ENCODE measurements at regions not wholly inside any gene's neighbourhood (a gene's known extent, or its start where the extent isn't known, plus 50 kb on each side); places are given as distances from the start of the nearest gene placed in this dataset.

GRCh38 chr6:120576061-120576460, 758.2 kb downstream of the TBC1D32 start:
- no peak for TF ChIP-seq EZH2 (IDR thresholded peaks at IDR 0.05; ENCODE audit: borderline replicate concordance, low read depth, low read length, poor library complexity, severe bottlenecking)
- TF ChIP-seq, protein P1, sequence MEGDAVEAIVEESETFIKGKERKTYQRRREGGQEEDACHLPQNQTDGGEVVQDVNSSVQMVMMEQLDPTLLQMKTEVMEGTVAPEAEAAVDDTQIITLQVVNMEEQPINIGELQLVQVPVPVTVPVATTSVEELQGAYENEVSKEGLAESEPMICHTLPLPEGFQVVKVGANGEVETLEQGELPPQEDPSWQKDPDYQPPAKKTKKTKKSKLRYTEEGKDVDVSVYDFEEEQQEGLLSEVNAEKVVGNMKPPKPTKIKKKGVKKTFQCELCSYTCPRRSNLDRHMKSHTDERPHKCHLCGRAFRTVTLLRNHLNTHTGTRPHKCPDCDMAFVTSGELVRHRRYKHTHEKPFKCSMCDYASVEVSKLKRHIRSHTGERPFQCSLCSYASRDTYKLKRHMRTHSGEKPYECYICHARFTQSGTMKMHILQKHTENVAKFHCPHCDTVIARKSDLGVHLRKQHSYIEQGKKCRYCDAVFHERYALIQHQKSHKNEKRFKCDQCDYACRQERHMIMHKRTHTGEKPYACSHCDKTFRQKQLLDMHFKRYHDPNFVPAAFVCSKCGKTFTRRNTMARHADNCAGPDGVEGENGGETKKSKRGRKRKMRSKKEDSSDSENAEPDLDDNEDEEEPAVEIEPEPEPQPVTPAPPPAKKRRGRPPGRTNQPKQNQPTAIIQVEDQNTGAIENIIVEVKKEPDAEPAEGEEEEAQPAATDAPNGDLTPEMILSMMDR (conservative IDR thresholded peaks at IDR 0.05; ENCODE audit: low read depth, low read length) = no peak
